ENCODE measurements at regions not wholly inside any gene's neighbourhood (a gene's known extent, or its start where the extent isn't known, plus 50 kb on each side); places are given as distances from the start of the nearest gene placed in this dataset.

DNA sequence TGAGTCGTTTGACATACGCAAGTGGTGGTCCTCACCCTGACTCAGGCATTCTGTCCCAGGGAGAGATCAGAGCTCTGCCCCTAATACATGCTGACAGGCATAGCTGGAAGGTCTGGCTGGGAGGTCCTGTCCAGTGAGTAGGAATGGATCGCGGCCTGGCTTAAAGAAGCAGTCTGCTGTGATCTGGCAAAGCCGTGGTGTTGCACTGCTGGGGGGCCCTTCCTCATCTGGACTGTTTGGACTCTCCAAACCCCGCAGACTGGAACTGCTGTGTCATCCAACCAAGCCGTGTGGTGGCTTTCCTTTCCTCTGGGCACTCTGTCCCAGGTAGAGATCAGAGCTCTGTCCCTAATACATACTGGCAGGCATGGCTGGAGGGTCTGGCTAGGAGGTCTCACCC is 64.3 kb upstream of the MAGEB16 start:
- no peak for TF ChIP-seq POLR2A (IDR thresholded peaks at IDR 0.05; ENCODE audit: extremely low read depth, insufficient read length)
- TF ChIP-seq, protein P1, sequence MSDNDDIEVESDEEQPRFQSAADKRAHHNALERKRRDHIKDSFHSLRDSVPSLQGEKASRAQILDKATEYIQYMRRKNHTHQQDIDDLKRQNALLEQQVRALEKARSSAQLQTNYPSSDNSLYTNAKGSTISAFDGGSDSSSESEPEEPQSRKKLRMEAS (IDR thresholded peaks at IDR 0.05; ENCODE audit: low read depth, low read length) = no peak
- TF ChIP-seq MYC (IDR thresholded peaks at IDR 0.05; ENCODE audit: low read depth, low read length) = no peak
- no peak for TF ChIP-seq CTCF (IDR thresholded peaks at IDR 0.05; ENCODE audit: low read depth, low read length)
- no peak overlapping the region for H3K4me3 ChIP-seq (ENCODE audit: low read depth, low read length)
- DNase-seq (ENCODE audit: low read depth) = no peak

- DNase-seq (ENCODE audit: low read depth) = no peak
- no peak for TF ChIP-seq MYC (IDR thresholded peaks at IDR 0.05; ENCODE audit: low read depth, low read length)
- no peak overlapping the region for H3K4me3 ChIP-seq (ENCODE audit: low read depth, low read length)
Measured at GRCh38 chrX:35741142-35741541, 57.0 kb upstream of the MAGEB16 start.

- no peak for DNase-seq (ENCODE audit: low read depth)
- H3K4me3 ChIP-seq (ENCODE audit: low read depth, low read length) = no peak overlapping the region
- TF ChIP-seq MYC (IDR thresholded peaks at IDR 0.05; ENCODE audit: low read depth, low read length) = no peak
- no peak for TF ChIP-seq CTCF (IDR thresholded peaks at IDR 0.05; ENCODE audit: low read depth, low read length)
- TF ChIP-seq POLR2A (IDR thresholded peaks at IDR 0.05; ENCODE audit: extremely low read depth, insufficient read length) = no peak
- TF ChIP-seq, protein P1 (IDR thresholded peaks at IDR 0.05; ENCODE audit: low read depth, low read length) = no peak
Measured at GRCh38 chrX:35743331-35743730, 54.8 kb upstream of the MAGEB16 start.

Data from NB4 (cell line).